HG02763 (cell line): ENCODE measurements at regions not wholly inside any gene's neighbourhood (a gene's known extent, or its start where the extent isn't known, plus 50 kb on each side); places are given as distances from the start of the nearest gene placed in this dataset.

ENCODE experiments used
- ATAC-seq: cut with Tn5 transposase; IDR thresholded peaks from one replicate; pipeline ENCODE4 v1.9.1; 2021; ENCODE audit warnings: mild to moderate bottlenecking, moderate library complexity; ENCODE audit not compliant: unreplicated experiment

GRCh38 chr2:144896341-144896740 lies 376.4 kb upstream of the ZEB2 start:
- no peak for ATAC-seq

GRCh38 chr2:144894612-144895599 lies 375.0 kb upstream of the ZEB2 start:
- ATAC-seq, result no peak

GRCh38 chr2:144893464-144893863 lies 373.5 kb upstream of the ZEB2 start:
- no peak for ATAC-seq

GRCh38 chr2:144890828-144891227 lies 370.9 kb upstream of the ZEB2 start:
- ATAC-seq, result no peak

- no peak for ATAC-seq
These were observed 369.4 kb upstream of the ZEB2 start for GRCh38 chr2:144889348-144889747.

GRCh38 chr2:144886862-144887261 lies 366.9 kb upstream of the ZEB2 start:
- ATAC-seq, result no peak

- ATAC-seq, result no peak
These were observed 358.0 kb upstream of the ZEB2 start for GRCh38 chr2:144877893-144878292.

- ATAC-seq, result no peak
These were observed 356.1 kb upstream of the ZEB2 start for GRCh38 chr2:144876013-144876412.

- ATAC-seq, result no peak
These were observed 355.5 kb upstream of the ZEB2 start for GRCh38 chr2:144875290-144875969.

GRCh38 chr2:144865670-144866069 lies 345.8 kb upstream of the ZEB2 start:
- ATAC-seq, result no peak

- ATAC-seq, result no peak
These were observed 339.8 kb upstream of the ZEB2 start for GRCh38 chr2:144859716-144860115.

- no peak for ATAC-seq
These were observed 338.3 kb upstream of the ZEB2 start for GRCh38 chr2:144858211-144858610.

- no peak for ATAC-seq
These were observed 334.7 kb upstream of the ZEB2 start for GRCh38 chr2:144854596-144854995.

GRCh38 chr2:144849612-144850011 lies 329.7 kb upstream of the ZEB2 start:
- no peak for ATAC-seq

- no peak for ATAC-seq
These were observed 328.5 kb upstream of the ZEB2 start for GRCh38 chr2:144848423-144848822.

- no peak for ATAC-seq
These were observed 327.6 kb upstream of the ZEB2 start for GRCh38 chr2:144847347-144848080.

GRCh38 chr2:144836635-144837350 lies 316.9 kb upstream of the ZEB2 start:
- no peak for ATAC-seq

- no peak for ATAC-seq
These were observed 315.9 kb upstream of the ZEB2 start for GRCh38 chr2:144835634-144836350.

- ATAC-seq, result no peak
These were observed 315.2 kb upstream of the ZEB2 start for GRCh38 chr2:144834998-144835633.

- ATAC-seq, result no peak
These were observed 314.4 kb upstream of the ZEB2 start for GRCh38 chr2:144834363-144834762.
